Neural progenitor cell (in vitro differentiated cells): ENCODE measurements at regions not wholly inside any gene's neighbourhood (a gene's known extent, or its start where the extent isn't known, plus 50 kb on each side); places are given as distances from the start of the nearest gene placed in this dataset.

Experiments
- DNase-seq: peaks from one replicate; pipeline ENCODE4 v3.0.0-alpha.2; 2016; ENCODE audit warnings: low spot score
- H2AFZ ChIP-seq: fragments of 200-600 bp; sonication (generic); replicated peaks from 2 replicates; pipeline ENCODE4 v1.6.1; 2016; ENCODE audit warnings: antibody characterized with exemption
- H3F3A ChIP-seq: fragments of 200-600 bp; sonication (generic); 2 replicates; pipeline ENCODE4 v1.6.1; 2016; ENCODE audit warnings: antibody characterized with exemption, low read depth
- H3K27ac ChIP-seq: fragments of 200-600 bp; sonication (generic); 2 replicates; pipeline ENCODE4 v1.5.1; 2016; ENCODE audit warnings: mild to moderate bottlenecking
- H3K27me3 ChIP-seq: fragments of 200-600 bp; sonication (generic); 2 replicates; pipeline ENCODE4 v1.6.1; 2016; ENCODE audit warnings: mild to moderate bottlenecking, moderate library complexity
- H3K36me3 ChIP-seq: fragments of 200-600 bp; sonication (generic); 2 replicates; pipeline ENCODE4 v1.5.1; 2016
- H3K4me1 ChIP-seq: fragments of 200-600 bp; sonication (generic); 2 replicates; pipeline ENCODE4 v1.6.1; 2016; ENCODE audit warnings: mixed run types
- H3K4me2 ChIP-seq: fragments of 200-600 bp; sonication (generic); 2 replicates; pipeline ENCODE4 v1.6.1; 2016
- H3K4me3 ChIP-seq: fragments of 200-600 bp; sonication (generic); 2 replicates; pipeline ENCODE4 v1.5.1; 2016
- H3K79me2 ChIP-seq: fragments of 200-600 bp; sonication (generic); 2 replicates; pipeline ENCODE4 v1.6.1; 2016; ENCODE audit warnings: low read depth
- H3K9ac ChIP-seq: fragments of 200-600 bp; sonication (generic); 2 replicates; pipeline ENCODE4 v1.6.1; 2016
- H3K9me3 ChIP-seq: fragments of 200-600 bp; sonication (generic); 2 replicates; pipeline ENCODE4 v1.5.1; 2016; ENCODE audit warnings: low read depth
- H4K20me1 ChIP-seq: fragments of 200-600 bp; sonication (generic); 2 replicates; pipeline ENCODE4 v1.6.1; 2016; ENCODE audit warnings: low read depth
- H3K27ac Mint-ChIP-seq: 3 replicates; pipeline ENCODE4 v1.8.0; 2021; ENCODE audit warnings: mixed read lengths
- H3K27me3 Mint-ChIP-seq: 2 replicates; pipeline ENCODE4 v1.8.0; 2022; ENCODE audit warnings: low read depth, mild to moderate bottlenecking, inconsistent platforms, moderate library complexity, mixed read lengths; ENCODE audit not compliant: insufficient read depth
- H3K36me3 Mint-ChIP-seq: 3 replicates; pipeline ENCODE4 v1.8.0; 2021; ENCODE audit warnings: mixed read lengths
- H3K4me1 Mint-ChIP-seq: 3 replicates; pipeline ENCODE4 v1.8.0; 2021; ENCODE audit warnings: mixed read lengths
- H3K4me3 Mint-ChIP-seq: 3 replicates; pipeline ENCODE4 v1.8.0; 2021; ENCODE audit warnings: mild to moderate bottlenecking, moderate library complexity, mixed read lengths
- H3K9me3 Mint-ChIP-seq: 3 replicates; pipeline ENCODE4 v1.8.0; 2020; ENCODE audit warnings: mixed read lengths
- CTCF ChIP-seq: fragments of 200-600 bp; sonication (generic); IDR thresholded peaks from 2 replicates; pipeline ENCODE4 v1.5.1; 2017; ENCODE audit warnings: antibody characterized with exemption, mild to moderate bottlenecking
- EZH2 ChIP-seq: fragments of 200-600 bp; sonication (generic); IDR thresholded peaks from 2 replicates; pipeline ENCODE4 v1.6.1; 2017; ENCODE audit warnings: antibody characterized with exemption, mild to moderate bottlenecking, moderate library complexity
- EZH2phosphoT487 ChIP-seq: fragments of 200-600 bp; sonication (generic); IDR thresholded peaks from 2 replicates; pipeline ENCODE4 v1.6.1; 2017; ENCODE audit warnings: antibody characterized with exemption

GRCh38 chr6:122558080-122558479, 52.1 kb upstream of the PKIB start:
- TF ChIP-seq EZH2: no peak
- no peak for TF ChIP-seq EZH2phosphoT487
- no peak for TF ChIP-seq CTCF
- H3K36me3 Mint-ChIP-seq: no peaks in the 10 kb centered on the region
- no peak overlapping the region for H3K4me3 Mint-ChIP-seq
- H3K9me3 ChIP-seq: peaks cover 8% of the 10 kb centered on the region
- H3K4me2 ChIP-seq: no peak overlapping the region
- H3K79me2 ChIP-seq: peaks cover 95% of the 10 kb centered on the region
- H3F3A ChIP-seq: peaks cover 6% of the 10 kb centered on the region
- H3K4me1 ChIP-seq: no peaks in the 10 kb centered on the region
- DNase-seq: no peak
- no peak overlapping the region for H3K4me3 ChIP-seq
- no peak overlapping the region for H3K9ac ChIP-seq
- H3K9me3 Mint-ChIP-seq: peaks cover 16% of the 10 kb centered on the region
- no peaks in the 10 kb centered on the region for H3K27me3 ChIP-seq
- H2AFZ ChIP-seq: no peak overlapping the region
- H3K4me1 Mint-ChIP-seq: no peaks in the 10 kb centered on the region
- H3K27ac ChIP-seq: no peak overlapping the region
- peaks cover 3% of the 10 kb centered on the region for H3K36me3 ChIP-seq
- H4K20me1 ChIP-seq: no peaks in the 10 kb centered on the region
- H3K27ac Mint-ChIP-seq: no peak overlapping the region
- no peaks in the 10 kb centered on the region for H3K27me3 Mint-ChIP-seq
